ENCODE measurements at regions not wholly inside any gene's neighbourhood (a gene's known extent, or its start where the extent isn't known, plus 50 kb on each side); places are given as distances from the start of the nearest gene placed in this dataset.

GRCh38 chr9:134545215-134545542 is 96.4 kb upstream of the COL5A1 start (continued):
- TF ChIP-seq HMGN3 (IDR thresholded peaks at IDR 0.05; ENCODE audit: borderline replicate concordance, extremely low read depth, insufficient read length, low read depth, low read length) (no peak), NR1H2 (CRISPR knock-in tag; IDR thresholded peaks at IDR 0.05) (no peak), ETV1 (tag; conservative IDR thresholded peaks at IDR 0.05; ENCODE audit: low read depth) (no peak), HLTF (IDR thresholded peaks at IDR 0.05) (no peak), NFATC3 (IDR thresholded peaks at IDR 0.05) (no peak), ZBTB11 (CRISPR knock-in tag; IDR thresholded peaks at IDR 0.05) (no peak), RAD51 (IDR thresholded peaks at IDR 0.05; ENCODE audit: borderline replicate concordance, low read depth) (no peak), ZNF79 (CRISPR knock-in tag; IDR thresholded peaks at IDR 0.05; ENCODE audit: low read depth) (no peak), ZNF121 (CRISPR knock-in tag; conservative IDR thresholded peaks at IDR 0.05) (no peak), HMG20B (CRISPR knock-in tag; IDR thresholded peaks at IDR 0.05) (no peak)
